Astrocyte of the spinal cord (primary cell): ENCODE measurements at regions not wholly inside any gene's neighbourhood (a gene's known extent, or its start where the extent isn't known, plus 50 kb on each side); places are given as distances from the start of the nearest gene placed in this dataset.
A peak's percentile ranks its signal among the peaks of the same experiment; 100 is the strongest.
"Not testable (repeated sequence)": the region's sequence is repeated elsewhere in the genome, so short reads cannot be mapped to it uniquely, and the experiment has no call there.

Experiments
- DNase-seq: peaks from one replicate; pipeline ENCODE4 v3.0.0; 2011; ENCODE audit warnings: low read depth, low spot score
- H3K4me3 ChIP-seq: 2 replicates; pipeline ENCODE4 v1.5.1; 2011; ENCODE audit warnings: low read depth, mild to moderate bottlenecking, low read length, moderate library complexity
- in situ Hi-C: cut with HindIII; loops from 2 replicates; pipeline ENCODE4 v1.10.0; 2017; ENCODE audit warnings: low sequenced_read_pairs
- TF ChIP-seq, protein P1 (sequence below): IDR thresholded peaks from 2 replicates; pipeline ENCODE4 v1.5.1; 2012; ENCODE audit warnings: low read depth, mild to moderate bottlenecking, low read length, inconsistent platforms

DNA sequence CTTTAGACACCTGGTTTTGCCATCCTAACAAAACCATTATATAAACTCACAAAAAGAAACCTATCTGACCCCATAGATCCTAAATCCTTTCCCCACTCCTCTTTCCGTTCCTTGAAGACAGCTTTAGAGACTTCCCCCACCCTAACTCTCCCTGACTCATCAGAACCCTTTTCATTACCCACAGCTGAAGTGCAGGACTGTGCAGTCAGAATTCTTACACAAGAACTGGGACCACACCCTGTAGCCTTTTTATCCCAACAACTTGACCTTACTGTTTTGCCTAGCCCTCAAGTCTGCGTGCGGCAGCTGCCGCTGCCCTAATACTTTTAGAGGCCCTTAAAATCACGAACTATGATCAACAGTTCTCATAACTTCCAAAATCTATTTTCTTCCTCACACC, 254.9 kb upstream of the GULP1 start:
- in situ Hi-C loops, H3K4me3 ChIP-seq, DNase-seq: not testable (repeated sequence)

DNA sequence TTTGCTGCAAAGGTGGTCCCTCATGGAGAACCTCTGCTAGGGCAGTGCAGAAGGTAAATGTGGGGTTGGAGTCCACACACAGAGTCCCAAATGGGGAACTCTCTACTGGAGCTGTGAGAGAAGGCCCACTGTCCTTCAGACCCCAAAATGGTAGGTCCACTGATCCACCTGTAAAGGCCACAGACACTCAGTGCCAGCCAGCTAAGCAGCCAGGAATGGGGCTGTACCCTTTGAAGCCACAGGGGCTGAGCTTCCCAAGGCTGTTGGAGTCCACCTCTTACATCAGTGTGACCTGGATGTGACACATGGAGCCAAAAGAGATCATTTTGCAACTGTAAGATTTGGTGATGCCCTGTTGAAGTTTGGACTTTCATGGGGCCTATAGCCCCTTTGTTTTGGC, 252.4 kb upstream of the GULP1 start:
- in situ Hi-C loops: no loop called here
- TF ChIP-seq, protein P1, sequence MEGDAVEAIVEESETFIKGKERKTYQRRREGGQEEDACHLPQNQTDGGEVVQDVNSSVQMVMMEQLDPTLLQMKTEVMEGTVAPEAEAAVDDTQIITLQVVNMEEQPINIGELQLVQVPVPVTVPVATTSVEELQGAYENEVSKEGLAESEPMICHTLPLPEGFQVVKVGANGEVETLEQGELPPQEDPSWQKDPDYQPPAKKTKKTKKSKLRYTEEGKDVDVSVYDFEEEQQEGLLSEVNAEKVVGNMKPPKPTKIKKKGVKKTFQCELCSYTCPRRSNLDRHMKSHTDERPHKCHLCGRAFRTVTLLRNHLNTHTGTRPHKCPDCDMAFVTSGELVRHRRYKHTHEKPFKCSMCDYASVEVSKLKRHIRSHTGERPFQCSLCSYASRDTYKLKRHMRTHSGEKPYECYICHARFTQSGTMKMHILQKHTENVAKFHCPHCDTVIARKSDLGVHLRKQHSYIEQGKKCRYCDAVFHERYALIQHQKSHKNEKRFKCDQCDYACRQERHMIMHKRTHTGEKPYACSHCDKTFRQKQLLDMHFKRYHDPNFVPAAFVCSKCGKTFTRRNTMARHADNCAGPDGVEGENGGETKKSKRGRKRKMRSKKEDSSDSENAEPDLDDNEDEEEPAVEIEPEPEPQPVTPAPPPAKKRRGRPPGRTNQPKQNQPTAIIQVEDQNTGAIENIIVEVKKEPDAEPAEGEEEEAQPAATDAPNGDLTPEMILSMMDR: no peak
- DNase-seq: no peak
- H3K4me3 ChIP-seq: no peak overlapping the region

DNA sequence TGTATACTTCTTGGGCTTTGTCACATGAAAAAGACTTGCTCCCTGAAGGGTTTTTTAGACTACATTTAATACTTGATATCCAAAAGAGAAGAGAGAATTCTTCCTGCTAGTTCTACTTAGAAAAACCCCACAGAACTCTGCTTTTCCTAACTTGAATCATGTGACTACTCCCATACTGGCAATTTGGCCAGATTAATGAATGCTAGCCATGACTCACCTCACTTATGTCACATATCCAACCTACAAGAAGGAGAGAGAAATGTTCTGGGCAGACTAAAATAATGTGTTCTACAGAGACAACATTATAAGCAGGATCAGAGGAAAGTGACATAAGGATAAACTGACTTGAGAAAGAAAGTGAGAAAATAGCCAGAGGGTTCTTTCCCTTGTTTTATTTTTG, 249.3 kb upstream of the GULP1 start:
- in situ Hi-C loops: no loop called here
- TF ChIP-seq, protein P1: no peak
- peak; percentile 78 for DNase-seq
- no peak overlapping the region for H3K4me3 ChIP-seq

DNA sequence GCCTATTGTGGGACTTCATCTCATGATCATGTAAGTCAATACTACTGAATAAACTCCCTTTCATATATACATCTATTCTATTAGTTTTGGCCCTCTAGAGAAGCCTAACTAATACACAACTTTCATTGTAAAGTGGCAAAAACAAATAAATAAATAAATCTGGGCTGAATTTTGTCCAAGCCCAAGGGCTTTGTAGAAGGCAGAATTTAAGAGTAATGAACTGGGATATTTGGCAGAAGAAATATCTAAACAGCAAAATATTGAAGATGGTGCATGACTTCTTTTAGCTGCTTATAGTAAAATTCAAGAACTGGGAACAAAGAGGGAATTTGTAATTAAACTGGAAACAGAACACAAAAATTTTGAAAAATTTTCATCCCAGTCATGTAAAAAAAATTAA, 246.7 kb upstream of the GULP1 start:
- no peak overlapping the region for H3K4me3 ChIP-seq
- in situ Hi-C loops: no loop called here
- TF ChIP-seq, protein P1: no peak
- DNase-seq: no peak

DNA sequence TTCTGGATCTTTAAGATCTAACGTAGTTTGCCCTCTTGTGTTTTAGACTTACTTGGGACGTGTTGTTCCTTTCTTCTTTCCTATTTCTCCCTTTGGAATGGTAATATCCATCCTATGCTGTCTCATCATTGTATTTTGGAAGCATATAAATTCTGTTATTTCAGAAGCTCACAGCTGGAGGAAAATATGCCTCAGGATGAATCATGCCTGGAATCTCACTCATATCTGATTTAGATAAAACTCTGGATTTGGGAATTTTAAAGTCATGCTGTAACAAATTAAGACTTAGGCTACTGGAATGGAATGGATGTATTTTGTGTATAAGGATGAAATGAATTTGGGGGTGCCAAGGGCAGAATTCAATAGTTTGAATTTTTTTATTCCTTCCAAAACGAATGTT, 245.2 kb upstream of the GULP1 start:
- no peak overlapping the region for H3K4me3 ChIP-seq
- in situ Hi-C loops: no loop called here
- TF ChIP-seq, protein P1: no peak
- DNase-seq: peak; percentile 31

DNA sequence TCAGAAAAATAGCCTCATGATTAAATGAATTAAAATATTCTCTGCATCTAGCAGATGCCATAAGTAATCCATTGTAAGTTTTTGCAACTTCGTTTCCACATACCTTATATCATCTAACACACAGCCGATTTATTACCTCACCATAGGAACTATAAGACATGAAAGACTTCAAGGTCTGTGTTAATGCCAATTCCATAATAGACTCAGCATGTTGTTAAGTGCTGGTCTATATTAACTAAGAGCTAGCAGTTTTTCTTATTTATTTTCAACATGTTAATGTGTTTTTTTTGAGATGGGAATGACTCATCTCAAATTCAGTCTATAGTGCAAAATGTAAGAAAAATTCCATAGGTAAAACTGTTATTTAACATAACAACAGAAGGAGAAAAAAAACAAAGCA, 243.9 kb upstream of the GULP1 start:
- in situ Hi-C loops: no loop called here
- TF ChIP-seq, protein P1: no peak
- H3K4me3 ChIP-seq: no peak overlapping the region
- no peak for DNase-seq

DNA sequence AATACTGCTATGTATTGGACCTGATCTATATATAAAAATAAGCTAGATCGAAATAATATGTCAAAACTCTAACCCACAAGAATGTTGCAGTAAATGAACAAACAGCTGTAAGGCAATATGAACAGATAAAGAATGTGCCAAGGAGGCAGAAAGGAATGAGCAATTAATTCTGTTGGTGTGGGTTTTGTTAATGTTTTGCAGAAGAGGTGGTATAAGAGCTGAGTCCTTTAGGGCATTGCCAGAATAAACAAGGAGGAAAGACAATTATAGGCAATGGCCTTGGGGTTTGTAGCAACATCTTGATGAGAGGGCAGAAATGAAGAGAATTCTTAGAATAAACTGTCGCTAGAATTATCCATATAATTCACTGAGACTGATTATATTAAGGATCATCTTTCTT, 240.9 kb upstream of the GULP1 start:
- in situ Hi-C loops: no loop called here
- DNase-seq: peak; percentile 20
- TF ChIP-seq, protein P1: no peak
- H3K4me3 ChIP-seq: no peak overlapping the region
